NCI-H1436 (cell line): ENCODE measurements at regions not wholly inside any gene's neighbourhood (a gene's known extent, or its start where the extent isn't known, plus 50 kb on each side); places are given as distances from the start of the nearest gene placed in this dataset.

Source experiments
- DNase-seq: peaks from one replicate; lab custom pipeline; 2025; lab: John Stamatoyannopoulos, UW

- no peak for DNase-seq
Observed at GRCh38 chr13:91278291-91278690, 69.2 kb upstream of the MIR17HG start.

- no peak for DNase-seq
Observed at GRCh38 chr13:91278888-91279287, 68.6 kb upstream of the MIR17HG start.

- DNase-seq, result no peak
Observed at GRCh38 chr13:91280801-91281200, 66.7 kb upstream of the MIR17HG start.

- DNase-seq, result no peak
Observed at GRCh38 chr13:91284335-91284734, 63.2 kb upstream of the MIR17HG start.

GRCh38 chr13:91286317-91286716 is 61.2 kb upstream of the MIR17HG start:
- no peak for DNase-seq

- DNase-seq, result no peak
Observed at GRCh38 chr13:91291078-91291477, 56.4 kb upstream of the MIR17HG start.

- DNase-seq, result no peak
Observed at GRCh38 chr13:91292630-91293221, 54.8 kb upstream of the MIR17HG start.

- DNase-seq, result no peak
Observed at GRCh38 chr13:91295712-91296410, 51.6 kb upstream of the MIR17HG start.

- DNase-seq, result no peak
Observed at GRCh38 chr13:91297503-91297902, 50.0 kb upstream of the MIR17HG start.
